ENCODE measurements at regions not wholly inside any gene's neighbourhood (a gene's known extent, or its start where the extent isn't known, plus 50 kb on each side); places are given as distances from the start of the nearest gene placed in this dataset.

DNA sequence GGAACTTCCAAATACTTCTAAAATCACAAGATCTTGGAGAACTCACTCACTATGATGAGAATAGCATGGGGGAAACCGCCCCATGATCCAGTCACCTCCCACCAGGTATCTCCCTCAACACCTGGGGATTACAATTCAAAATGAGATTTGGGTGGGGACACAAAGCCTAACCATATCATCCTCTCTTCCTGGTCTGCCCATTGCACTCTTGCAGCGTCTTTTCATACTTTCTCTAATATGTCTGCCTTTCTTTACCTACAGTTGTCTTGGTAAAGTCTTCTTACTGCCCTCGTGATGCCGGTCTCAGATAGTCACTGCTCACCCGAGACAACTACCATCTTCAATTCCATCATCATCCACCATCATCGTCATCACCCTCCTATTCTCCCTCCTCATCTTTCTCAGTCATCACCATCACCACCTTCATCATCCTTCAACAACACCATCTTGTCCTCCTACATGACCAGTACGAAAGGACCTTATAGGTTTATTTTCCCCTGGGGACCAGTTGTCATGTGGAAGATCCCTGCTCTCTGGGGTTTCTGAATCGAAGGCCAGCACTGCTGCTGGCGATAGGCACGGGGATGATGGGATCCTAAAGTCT is 58.5 kb upstream of the CASZ1 start:
- no peak for ATAC-seq (ENCODE audit: insufficient read depth, low FRiP score)
- no peak overlapping the region for H3K27ac ChIP-seq (ENCODE audit: low read depth in 1 of 2, low read length in 1 of 2)
- no peak overlapping the region for H3K9ac ChIP-seq (ENCODE audit: insufficient read depth in 1 of 2, low read length in 2 of 2)
- peaks cover 0 to 4% (median 0%) of the 10 kb centered on the region in 4 donors for H3K9me3 ChIP-seq (ENCODE audit: control insufficient read depth in 4 of 4, insufficient read depth in 3 of 4, low read length in 3 of 4)
- no peaks in the 10 kb centered on the region for H3K36me3 ChIP-seq (ENCODE audit: control insufficient read depth in 4 of 4, insufficient read depth in 4 of 4, low read length in 4 of 4)
- no peak for DNase-seq
- H3K4me3 ChIP-seq, result no peak overlapping the region
- H3K27me3 ChIP-seq (ENCODE audit: control insufficient read depth in 3 of 3, insufficient read depth in 3 of 3, low read length in 2 of 3), result peaks cover 0 to 5% (median 0%) of the 10 kb centered on the region in 3 donors
- TF ChIP-seq CTCF (IDR thresholded peaks at IDR 0.05; ENCODE audit: control extremely low read depth, extremely low read depth), result no peak
- peaks cover 0 to 3% (median 0%) of the 10 kb centered on the region in 5 donors for H3K4me1 ChIP-seq (ENCODE audit: control insufficient read depth in 5 of 5, insufficient read depth in 5 of 5, low read length in 5 of 5)
- 95 to 97% methylated on average over 10 of the region's 10 CpGs for WGBS, 2 donors

GRCh38 chr1:10856176-10856683 is 59.8 kb upstream of the CASZ1 start:
- H3K36me3 ChIP-seq (ENCODE audit: control insufficient read depth in 4 of 4, insufficient read depth in 4 of 4, low read length in 4 of 4), result no peaks in the 10 kb centered on the region
- H3K4me3 ChIP-seq, result no peak overlapping the region
- ATAC-seq (ENCODE audit: insufficient read depth, low FRiP score) (no peak), DNase-seq (no peak)
- peaks cover 0 to 4% (median 0%) of the 10 kb centered on the region in 4 donors for H3K9me3 ChIP-seq (ENCODE audit: control insufficient read depth in 4 of 4, insufficient read depth in 3 of 4, low read length in 3 of 4)
- H3K9ac ChIP-seq (ENCODE audit: insufficient read depth in 1 of 2, low read length in 2 of 2), result no peak overlapping the region
- no peak overlapping the region for H3K27ac ChIP-seq (ENCODE audit: low read depth in 1 of 2, low read length in 1 of 2)
- no peak for TF ChIP-seq CTCF (IDR thresholded peaks at IDR 0.05; ENCODE audit: control extremely low read depth, extremely low read depth)
- WGBS, 2 donors, result 80 to 87% methylated on average over 16 of the region's 16 CpGs
- peaks cover 0 to 9% (median 0%) of the 10 kb centered on the region in 3 donors for H3K27me3 ChIP-seq (ENCODE audit: control insufficient read depth in 3 of 3, insufficient read depth in 3 of 3, low read length in 2 of 3)
- H3K4me1 ChIP-seq (ENCODE audit: control insufficient read depth in 5 of 5, insufficient read depth in 5 of 5, low read length in 5 of 5), result peaks cover 0 to 3% (median 0%) of the 10 kb centered on the region in 5 donors

GRCh38 chr1:10856863-10857598 is 60.6 kb upstream of the CASZ1 start:
- Histone ChIP-seq H3K9ac (ENCODE audit: insufficient read depth in 1 of 2, low read length in 2 of 2) (no peak overlapping the region), H3K4me3 (no peak overlapping the region), H3K4me1 (ENCODE audit: control insufficient read depth in 5 of 5, insufficient read depth in 5 of 5, low read length in 5 of 5) (peaks cover 0 to 3% (median 0%) of the 10 kb centered on the region in 5 donors), H3K9me3 (ENCODE audit: control insufficient read depth in 4 of 4, insufficient read depth in 3 of 4, low read length in 3 of 4) (peaks cover 0 to 4% (median 0%) of the 10 kb centered on the region in 4 donors), H3K27ac (ENCODE audit: low read depth in 1 of 2, low read length in 1 of 2) (no peak overlapping the region), H3K27me3 (ENCODE audit: control insufficient read depth in 3 of 3, insufficient read depth in 3 of 3, low read length in 2 of 3) (peaks cover 0 to 9% (median 0%) of the 10 kb centered on the region in 3 donors), H3K36me3 (ENCODE audit: control insufficient read depth in 4 of 4, insufficient read depth in 4 of 4, low read length in 4 of 4) (no peaks in the 10 kb centered on the region)
- 83 to 84% methylated on average over 27 of the region's 27 CpGs for WGBS, 2 donors
- ATAC-seq (ENCODE audit: insufficient read depth, low FRiP score) (no peak), DNase-seq (no peak)
- no peak for TF ChIP-seq CTCF (IDR thresholded peaks at IDR 0.05; ENCODE audit: control extremely low read depth, extremely low read depth)

All from lung (tissue), 11 donors.